Activated T-helper 1 cell treated with anti-CD3 and anti-CD28 coated beads, Interleukin-12 subunit alpha, Interleukin-12 subunit beta, Interleukin-2, Interleukin-4 antibody, amounts not matched to agents 30 ng/mL and 10 ng/mL and 1 ng/mL, durations not matched to agents 14 hours and 24 hours and 36 hours (primary cell): ENCODE measurements at regions not wholly inside any gene's neighbourhood (a gene's known extent, or its start where the extent isn't known, plus 50 kb on each side); places are given as distances from the start of the nearest gene placed in this dataset.
"Not testable (repeated sequence)": the region's sequence is repeated elsewhere in the genome, so short reads cannot be mapped to it uniquely, and the experiment has no call there.

ENCODE experiments used
- DNase-seq: peaks from one replicate; pipeline ENCODE4 v3.0.0; 2021; ENCODE audit warnings: low spot score
- H3K27ac Mint-ChIP-seq: one replicate; pipeline ENCODE4 v1.8.0; 2021; ENCODE audit warnings: mild to moderate bottlenecking, mixed read lengths
- H3K27me3 Mint-ChIP-seq: one replicate; pipeline ENCODE4 v1.8.0; 2022; ENCODE audit warnings: mild to moderate bottlenecking, moderate library complexity, mixed read lengths; ENCODE audit not compliant: insufficient read depth
- H3K36me3 Mint-ChIP-seq: one replicate; pipeline ENCODE4 v1.8.0; 2021; ENCODE audit warnings: low read depth, mixed read lengths
- H3K4me1 Mint-ChIP-seq: one replicate; pipeline ENCODE4 v1.8.0; 2021; ENCODE audit warnings: low read depth, mixed read lengths
- H3K4me3 Mint-ChIP-seq: one replicate; pipeline ENCODE4 v1.8.0; 2021; ENCODE audit warnings: mild to moderate bottlenecking, moderate library complexity, mixed read lengths
- H3K9me3 Mint-ChIP-seq: one replicate; pipeline ENCODE4 v1.8.0; 2021; ENCODE audit warnings: mixed read lengths
- intact Hi-C: fragments of 100-400 bp; cut with micrococcal nuclease; formaldehyde crosslinking; loops from one replicate; pipeline ENCODE4 v1.15.1; 2024

GRCh38 chr5:36442796-36443195, 141.1 kb upstream of the RANBP3L start:
- DNase-seq = no peak
- no peak overlapping the region for H3K4me3 Mint-ChIP-seq
- peaks cover 11% of the 10 kb centered on the region for H3K9me3 Mint-ChIP-seq
- intact Hi-C loops = no loop called here
- H3K27me3 Mint-ChIP-seq = peaks cover 3% of the 10 kb centered on the region
- peaks cover 1% of the 10 kb centered on the region for H3K36me3 Mint-ChIP-seq
- peaks cover 8% of the 10 kb centered on the region for H3K4me1 Mint-ChIP-seq
- no peak overlapping the region for H3K27ac Mint-ChIP-seq

- DNase-seq = no peak
- intact Hi-C loops = no loop called here
- Mint-ChIP-seq H3K9me3 (peaks cover 11% of the 10 kb centered on the region), H3K4me3 (no peak overlapping the region), H3K27me3 (peaks cover 1% of the 10 kb centered on the region), H3K36me3 (peaks cover 1% of the 10 kb centered on the region), H3K27ac (no peak overlapping the region), H3K4me1 (peaks cover 8% of the 10 kb centered on the region)
These were observed 142.2 kb upstream of the RANBP3L start for GRCh38 chr5:36443941-36444340.

DNA sequence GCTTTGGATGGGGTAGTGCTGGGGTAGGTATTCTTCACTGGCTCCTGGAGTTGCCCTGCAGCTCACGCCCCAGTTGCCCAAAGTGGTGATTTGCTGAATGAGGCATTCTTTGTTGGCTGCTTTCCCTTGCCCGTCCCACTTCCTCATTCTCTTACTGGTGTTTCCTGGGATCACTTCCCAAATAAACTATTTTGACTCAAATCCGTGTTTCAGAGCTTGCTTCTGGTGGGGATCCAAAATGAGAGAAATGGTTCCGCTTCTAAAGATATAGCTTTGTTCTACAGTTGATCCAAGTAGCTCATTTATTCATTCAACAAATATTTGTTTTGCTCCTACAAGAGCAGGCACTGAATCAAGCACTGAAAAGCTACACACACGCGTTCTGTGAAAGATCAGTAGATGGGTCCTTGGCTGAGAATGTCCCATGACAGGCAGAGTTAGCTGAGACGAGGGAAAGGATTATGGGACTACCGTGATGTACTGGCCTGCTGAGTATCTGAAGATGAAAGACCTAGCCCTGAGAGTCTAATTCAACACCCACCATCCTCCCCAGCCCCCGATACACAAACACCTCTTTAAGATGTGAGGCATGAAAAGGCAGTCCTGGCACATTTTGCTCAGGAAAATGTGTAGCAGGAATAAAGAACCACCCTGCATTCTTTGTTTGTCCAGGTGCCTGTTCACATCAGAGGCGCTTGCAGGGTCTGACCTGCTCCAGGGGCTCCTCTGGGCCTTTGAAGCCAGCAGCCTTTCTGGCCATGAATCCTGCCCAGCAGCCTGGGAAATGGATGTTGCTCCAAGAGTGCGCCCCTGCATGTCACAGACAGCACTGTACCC, 143.1 kb upstream of the RANBP3L start:
- H3K4me3 Mint-ChIP-seq = no peak overlapping the region
- peaks cover 8% of the 10 kb centered on the region for H3K4me1 Mint-ChIP-seq
- peaks cover 1% of the 10 kb centered on the region for H3K36me3 Mint-ChIP-seq
- intact Hi-C loops = no loop called here
- peaks cover 1% of the 10 kb centered on the region for H3K27me3 Mint-ChIP-seq
- peaks cover 11% of the 10 kb centered on the region for H3K9me3 Mint-ChIP-seq
- DNase-seq = no peak
- no peak overlapping the region for H3K27ac Mint-ChIP-seq

- intact Hi-C loops = no loop called here
- Mint-ChIP-seq H3K4me3 (no peak overlapping the region), H3K9me3 (peaks cover 3% of the 10 kb centered on the region), H3K27ac (no peak overlapping the region), H3K4me1 (peaks cover 3% of the 10 kb centered on the region), H3K27me3 (peaks cover 9% of the 10 kb centered on the region), H3K36me3 (peaks cover 1% of the 10 kb centered on the region)
- no peak for DNase-seq
These were observed 146.1 kb upstream of the RANBP3L start for GRCh38 chr5:36447776-36448175.

DNA sequence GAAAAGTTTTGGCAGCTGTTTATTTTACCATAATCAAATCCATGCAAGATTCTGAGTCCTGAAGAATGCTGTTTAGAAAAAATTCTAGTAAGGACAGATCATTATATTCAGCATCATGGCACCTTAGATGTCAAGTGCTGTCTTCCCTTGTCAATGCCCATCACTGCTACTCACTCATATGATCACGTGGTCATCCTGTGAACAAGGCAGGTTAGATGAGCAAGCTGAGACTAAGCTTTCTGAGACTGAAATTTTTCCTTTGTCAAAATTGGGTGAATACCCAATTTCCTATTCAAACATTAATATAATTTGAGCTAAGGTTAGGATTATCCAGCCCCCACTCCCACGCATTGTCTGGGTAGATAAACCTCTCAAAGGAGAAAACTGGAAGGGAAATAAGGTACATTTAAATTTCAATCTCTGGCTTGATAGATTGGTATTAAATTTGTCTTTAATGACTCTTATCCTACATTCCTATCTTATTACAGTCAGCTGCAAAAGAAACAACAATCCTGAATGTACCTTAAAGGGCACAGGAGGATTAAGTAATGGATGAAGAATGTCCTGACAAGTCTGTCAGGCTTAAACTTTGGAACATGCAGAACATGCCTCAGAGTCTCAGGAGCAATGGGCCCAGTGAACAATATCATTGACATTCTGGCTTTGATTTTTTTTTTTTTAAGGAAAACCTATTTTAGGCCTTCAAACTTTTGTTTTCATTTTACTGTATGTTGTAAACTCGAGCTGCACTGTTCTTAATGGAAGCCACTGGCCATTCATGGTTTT, 148.7 kb upstream of the RANBP3L start:
- DNase-seq = no peak
- Mint-ChIP-seq H3K27ac (no peak overlapping the region), H3K36me3 (no peaks in the 10 kb centered on the region), H3K9me3 (no peaks in the 10 kb centered on the region), H3K4me1 (no peaks in the 10 kb centered on the region), H3K4me3 (no peak overlapping the region), H3K27me3 (peaks cover 8% of the 10 kb centered on the region)
- intact Hi-C loops = no loop called here

DNA sequence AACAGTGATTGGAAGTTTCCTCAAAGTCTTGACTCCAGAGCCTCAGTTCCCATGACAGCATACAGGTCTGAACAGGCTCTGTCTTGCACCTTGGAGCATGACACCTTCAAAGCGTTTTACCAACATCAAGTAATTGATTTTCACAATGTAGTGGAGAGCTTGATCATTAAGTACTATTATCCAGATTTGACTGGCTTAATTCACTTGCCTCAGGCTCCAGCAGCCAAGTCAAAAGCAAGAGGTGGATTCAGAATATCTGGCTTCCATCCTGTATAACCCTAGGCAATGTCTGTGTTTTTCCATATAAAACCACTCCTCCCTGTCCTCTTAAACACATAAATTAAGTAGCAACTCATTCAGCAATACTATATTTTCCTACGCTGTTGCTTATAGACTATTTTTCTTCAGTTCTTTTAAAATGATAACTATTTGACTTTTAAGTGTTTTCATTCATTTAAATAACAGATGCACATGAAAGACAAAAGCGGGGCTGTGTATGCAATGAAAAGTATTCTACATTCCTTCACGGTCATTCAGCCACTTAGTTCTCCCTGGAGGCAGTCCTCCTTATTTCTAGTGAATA, 150.8 kb upstream of the RANBP3L start:
- H3K4me3 Mint-ChIP-seq = no peak overlapping the region
- no peak for DNase-seq
- intact Hi-C loops = no loop called here
- H3K9me3 Mint-ChIP-seq = no peaks in the 10 kb centered on the region
- no peak overlapping the region for H3K27ac Mint-ChIP-seq
- H3K27me3 Mint-ChIP-seq = peaks cover 8% of the 10 kb centered on the region
- H3K36me3 Mint-ChIP-seq = no peaks in the 10 kb centered on the region
- no peaks in the 10 kb centered on the region for H3K4me1 Mint-ChIP-seq

- no peaks in the 10 kb centered on the region for H3K36me3 Mint-ChIP-seq
- H3K9me3 Mint-ChIP-seq = no peaks in the 10 kb centered on the region
These were observed 148.7 kb upstream of the SLC1A3 start for GRCh38 chr5:36457511-36458270.

GRCh38 chr5:36458746-36459145, 147.7 kb upstream of the SLC1A3 start:
- peaks cover 3% of the 10 kb centered on the region for H3K27me3 Mint-ChIP-seq
- no peaks in the 10 kb centered on the region for H3K4me1 Mint-ChIP-seq
- intact Hi-C loops = loop anchor here (1.0 kb wide), 1 partner anchor 193 kb away; no protein-coding TSS in a partner anchor
- H3K9me3 Mint-ChIP-seq = no peaks in the 10 kb centered on the region
- DNase-seq = no peak
- H3K36me3 Mint-ChIP-seq = no peaks in the 10 kb centered on the region
- H3K27ac Mint-ChIP-seq = no peak overlapping the region
- no peak overlapping the region for H3K4me3 Mint-ChIP-seq

More at GRCh38 chr5:36457511-36458270, 148.7 kb upstream of the SLC1A3 start:
- H3K27ac Mint-ChIP-seq = no peak overlapping the region
- no peak for DNase-seq
- peaks cover 4% of the 10 kb centered on the region for H3K27me3 Mint-ChIP-seq
- no peaks in the 10 kb centered on the region for H3K4me1 Mint-ChIP-seq
- no peak overlapping the region for H3K4me3 Mint-ChIP-seq
- intact Hi-C loops = no loop called here

DNA sequence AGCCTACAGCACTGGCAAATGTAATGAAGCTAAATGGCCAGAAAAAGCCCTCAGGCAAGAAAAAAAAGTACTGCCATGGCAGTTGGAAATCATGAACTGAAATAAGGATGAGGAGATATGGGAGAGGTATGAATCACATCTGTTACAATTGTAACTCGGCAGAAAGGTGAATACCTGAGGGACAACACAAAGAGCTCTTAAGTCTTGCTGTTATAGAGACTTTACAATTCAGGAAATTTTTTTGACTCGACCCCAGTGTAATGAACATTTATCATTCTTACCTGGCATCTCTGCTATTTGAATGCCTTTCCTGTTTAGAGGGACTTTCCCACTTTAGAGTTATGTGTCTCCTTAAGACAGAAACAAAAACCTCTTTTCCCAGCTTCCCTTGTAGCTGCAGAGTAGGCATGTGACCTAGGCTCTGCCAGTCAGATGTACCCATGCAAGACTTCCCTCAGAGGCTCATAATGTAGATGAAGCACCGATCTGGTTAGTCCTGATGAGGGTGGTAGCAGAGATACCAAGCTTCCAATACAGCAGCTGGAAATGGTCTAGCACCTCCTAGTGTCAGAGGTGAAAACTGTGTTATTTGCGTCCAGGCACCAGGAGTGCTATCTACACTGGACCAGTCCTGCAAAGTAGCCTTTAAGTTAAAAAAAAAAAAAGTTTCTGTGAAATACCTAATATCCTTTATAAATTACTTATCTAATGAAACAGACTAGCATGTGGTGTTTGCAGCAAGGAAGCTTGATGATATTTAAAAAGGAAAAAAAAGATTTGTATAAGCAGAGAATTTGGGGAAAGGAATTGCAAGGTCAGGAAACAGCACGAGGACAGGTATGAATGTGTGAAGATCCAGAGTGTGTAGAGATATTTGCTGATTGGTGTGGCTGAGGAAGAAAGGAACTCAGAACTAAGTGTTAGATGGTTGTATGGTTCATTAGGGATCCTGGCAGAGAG, 146.9 kb upstream of the SLC1A3 start:
- H3K27me3 Mint-ChIP-seq = peaks cover 3% of the 10 kb centered on the region
- H3K4me1 Mint-ChIP-seq = no peaks in the 10 kb centered on the region

DNA sequence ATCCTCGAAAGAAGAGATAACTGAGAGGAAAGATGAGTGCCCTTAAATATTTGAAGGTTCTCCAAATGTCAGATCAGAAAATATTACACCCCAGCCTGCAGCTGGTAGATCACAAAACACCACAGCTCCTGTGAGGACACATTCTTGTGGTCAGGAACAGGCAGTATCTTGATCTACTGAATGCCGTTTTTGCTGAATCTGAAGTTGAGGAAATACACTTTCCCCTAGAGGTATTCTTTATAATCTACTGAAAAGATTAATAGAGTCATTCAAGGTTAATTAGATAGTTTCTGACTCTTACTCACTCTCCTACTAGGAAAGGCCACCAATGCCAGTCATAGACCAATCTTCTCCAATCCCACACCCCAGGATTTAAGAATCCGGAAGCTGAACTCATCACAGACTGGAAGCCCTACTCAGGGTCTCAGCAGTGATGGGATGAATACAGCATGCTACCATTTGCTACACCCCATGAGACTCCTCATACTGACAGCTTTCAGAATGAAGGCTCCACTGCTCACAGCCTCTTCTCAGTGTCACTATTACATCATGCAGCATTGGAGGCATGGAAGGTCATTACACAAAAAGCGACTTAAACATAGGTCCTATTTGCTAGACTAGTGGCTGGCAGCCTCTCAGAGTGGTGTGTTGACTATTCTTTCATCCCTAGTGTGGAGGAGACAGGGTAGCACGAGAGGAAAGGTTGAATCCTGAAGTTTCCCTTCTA, 143.9 kb upstream of the SLC1A3 start:
- intact Hi-C loops = no loop called here
- Mint-ChIP-seq H3K4me1 (no peaks in the 10 kb centered on the region), H3K27ac (no peak overlapping the region), H3K27me3 (peaks cover 11% of the 10 kb centered on the region), H3K4me3 (no peak overlapping the region), H3K36me3 (no peaks in the 10 kb centered on the region), H3K9me3 (no peaks in the 10 kb centered on the region)
- DNase-seq = no peak

More for the DNA sequence above, 146.9 kb upstream of the SLC1A3 start:
- H3K9me3 Mint-ChIP-seq = no peaks in the 10 kb centered on the region
- no peak overlapping the region for H3K4me3 Mint-ChIP-seq
- no peak for DNase-seq
- intact Hi-C loops = loop anchor here (1.0 kb wide), 1 partner anchor 194 kb away; no protein-coding TSS in a partner anchor
- no peak overlapping the region for H3K27ac Mint-ChIP-seq
- no peaks in the 10 kb centered on the region for H3K36me3 Mint-ChIP-seq

DNA sequence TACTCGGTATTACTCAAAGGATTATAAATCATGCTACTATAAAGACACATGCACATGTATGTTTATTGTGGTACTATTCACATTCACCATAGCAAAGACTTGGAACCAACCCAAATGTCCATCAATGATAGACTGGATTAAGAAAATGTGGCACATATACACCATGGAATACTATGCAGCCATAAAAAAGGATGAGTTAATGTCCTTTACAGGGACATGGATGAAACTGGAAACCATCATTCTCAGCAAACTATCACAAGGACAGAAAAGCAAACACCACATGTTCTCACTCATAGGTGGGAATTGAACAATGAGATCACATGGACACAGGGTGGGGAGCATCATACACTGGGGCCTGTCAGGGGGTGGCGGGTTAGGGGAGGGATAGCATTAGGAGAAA, 130.5 kb upstream of the SLC1A3 start:
- H3K4me1 Mint-ChIP-seq, DNase-seq, intact Hi-C loops, H3K4me3 Mint-ChIP-seq, H3K36me3 Mint-ChIP-seq, H3K27ac Mint-ChIP-seq, H3K9me3 Mint-ChIP-seq, H3K27me3 Mint-ChIP-seq: not testable (repeated sequence)
